CD14-positive monocyte (primary cell): ENCODE measurements at regions not wholly inside any gene's neighbourhood (a gene's known extent, or its start where the extent isn't known, plus 50 kb on each side); places are given as distances from the start of the nearest gene placed in this dataset.

Experiments
- DNase-seq, 3 donors: peaks; one replicate each; pipeline ENCODE4 v3.0.0-alpha.2; 2011 to 2022
- H2AFZ ChIP-seq: 2 replicates; pipeline ENCODE4 v1.6.0; 2012; ENCODE audit warnings: mild to moderate bottlenecking, low read depth, low read length, inconsistent platforms; ENCODE audit not compliant: insufficient read depth, poor library complexity, severe bottlenecking
- H3K27ac ChIP-seq, 2 donors: 1 replicate in 1 of 2; 2 replicates in 1 of 2; pipeline ENCODE4 v1.5.1; 2012 to 2013; ENCODE audit warnings: low read length in 2 of 2, control low read depth in 1 of 2, inconsistent platforms in 1 of 2, low read depth in 1 of 2, mild to moderate bottlenecking in 1 of 2
- H3K27me3 ChIP-seq, 2 donors: one replicate each; pipeline versions ENCODE4 v1.6.0 to v1.6.1; 2011 to 2013; ENCODE audit warnings: low read length in 2 of 2; ENCODE audit not compliant: control insufficient read depth in 2 of 2, insufficient read depth in 2 of 2
- H3K36me3 ChIP-seq, 2 donors: replicated peaks in 1 of 2; 1 replicate in 1 of 2; 2 replicates in 1 of 2; pipeline versions ENCODE4 v1.5.1 to v1.6.1; 2012 to 2013; ENCODE audit warnings: low read length in 2 of 2, control low read depth in 1 of 2, inconsistent platforms in 1 of 2, mild to moderate bottlenecking in 1 of 2; ENCODE audit not compliant: insufficient read depth in 2 of 2, control insufficient read depth in 1 of 2
- H3K4me1 ChIP-seq, 2 donors: 1 replicate in 1 of 2; 2 replicates in 1 of 2; pipeline versions ENCODE4 v1.5.1 to v1.6.1; 2012 to 2013; ENCODE audit warnings: low read length in 2 of 2, control low read depth in 1 of 2, inconsistent platforms in 1 of 2, mild to moderate bottlenecking in 1 of 2, moderate library complexity in 1 of 2; ENCODE audit not compliant: insufficient read depth in 2 of 2, control insufficient read depth in 1 of 2
- H3K4me2 ChIP-seq: replicated peaks from 2 replicates; pipeline ENCODE3; 2012; ENCODE audit warnings: low read length, moderate library complexity, mild to moderate bottlenecking; ENCODE audit not compliant: poor library complexity, severe bottlenecking; ENCODE audit errors: extremely low read depth
- H3K4me3 ChIP-seq, 3 experiments: fragments of 200-600 bp in 1 of 3; sonication (generic) in 1 of 3; replicated peaks in 1 of 3; 1 replicate in 2 of 3; 2 replicates in 1 of 3; pipeline ENCODE4 v1.5.1; 2011 to 2013; ENCODE audit warnings: low read length in 3 of 3, mild to moderate bottlenecking in 3 of 3, control low read depth in 2 of 3, low read depth in 2 of 3, inconsistent platforms in 1 of 3, moderate library complexity in 1 of 3
- H3K79me2 ChIP-seq: 2 replicates; pipeline ENCODE4 v1.6.0; 2012; ENCODE audit warnings: mild to moderate bottlenecking, control low read depth, inconsistent platforms, low read length, moderate library complexity; ENCODE audit not compliant: insufficient read depth
- H3K9ac ChIP-seq: 2 replicates; pipeline ENCODE4 v1.6.0; 2017; ENCODE audit warnings: low read length, mild to moderate bottlenecking; ENCODE audit not compliant: insufficient read depth, poor library complexity, severe bottlenecking
- H3K9me3 ChIP-seq, 2 donors: replicated peaks in 1 of 2; 1 replicate in 1 of 2; 2 replicates in 1 of 2; pipeline versions ENCODE4 v1.5.1 to v1.6.1; 2012 to 2013; ENCODE audit warnings: low read length in 2 of 2, control low read depth in 1 of 2; ENCODE audit not compliant: control insufficient read depth in 1 of 2, insufficient read depth in 1 of 2
- H4K20me1 ChIP-seq: 2 replicates; pipeline ENCODE4 v1.6.0; 2012; ENCODE audit warnings: mild to moderate bottlenecking, low read length, control low read depth, moderate library complexity; ENCODE audit not compliant: insufficient read depth
- H3K27ac Mint-ChIP-seq, 7 donors: one replicate each; pipeline ENCODE4 v1.8.0; 2020; ENCODE audit warnings: mild to moderate bottlenecking in 7 of 7, mixed read lengths in 7 of 7, moderate library complexity in 6 of 7, inconsistent platforms in 2 of 7
- H3K27me3 Mint-ChIP-seq, 3 donors: one replicate each; pipeline ENCODE4 v1.8.0; 2021 to 2022; ENCODE audit warnings: low read depth in 3 of 3, mild to moderate bottlenecking in 3 of 3, mixed read lengths in 3 of 3, moderate library complexity in 3 of 3, inconsistent platforms in 1 of 3
- H3K36me3 Mint-ChIP-seq, 2 donors: one replicate each; pipeline ENCODE4 v1.8.0; 2020; ENCODE audit warnings: mixed read lengths in 2 of 2, inconsistent platforms in 1 of 2, mild to moderate bottlenecking in 1 of 2
- H3K4me1 Mint-ChIP-seq: one replicate; pipeline ENCODE4 v1.8.0; 2020; ENCODE audit warnings: mild to moderate bottlenecking, mixed read lengths
- H3K4me3 Mint-ChIP-seq, 2 donors: one replicate each; pipeline ENCODE4 v1.8.0; 2020; ENCODE audit warnings: mild to moderate bottlenecking in 2 of 2, mixed read lengths in 2 of 2, moderate library complexity in 1 of 2
- H3K9me3 Mint-ChIP-seq, 7 donors: one replicate each; pipeline ENCODE4 v1.8.0; 2020 to 2022; ENCODE audit warnings: mixed read lengths in 7 of 7, mild to moderate bottlenecking in 6 of 7, moderate library complexity in 6 of 7, inconsistent platforms in 2 of 7
- WGBS: methylation state at CpG from one replicate; pipeline ENCODE4 v1.1.5; 2013; ENCODE audit warnings: missing lambda C conversion rate; ENCODE audit not compliant: insufficient coverage; 5-methylcytosine and 5-hydroxymethylcytosine counted together
- intact Hi-C, 2 donors: fragments of 100-400 bp; cut with micrococcal nuclease; formaldehyde crosslinking; loops; one replicate each; pipeline versions ENCODE4 v1.15.0 to v1.15.1; 2023
- TF ChIP-seq, protein P1 (sequence below): fragments of 200-600 bp; IDR thresholded peaks from one replicate; pipeline ENCODE4 v1.8.0; 2022; ENCODE audit warnings: antibody characterized with exemption, mild to moderate bottlenecking

DNA sequence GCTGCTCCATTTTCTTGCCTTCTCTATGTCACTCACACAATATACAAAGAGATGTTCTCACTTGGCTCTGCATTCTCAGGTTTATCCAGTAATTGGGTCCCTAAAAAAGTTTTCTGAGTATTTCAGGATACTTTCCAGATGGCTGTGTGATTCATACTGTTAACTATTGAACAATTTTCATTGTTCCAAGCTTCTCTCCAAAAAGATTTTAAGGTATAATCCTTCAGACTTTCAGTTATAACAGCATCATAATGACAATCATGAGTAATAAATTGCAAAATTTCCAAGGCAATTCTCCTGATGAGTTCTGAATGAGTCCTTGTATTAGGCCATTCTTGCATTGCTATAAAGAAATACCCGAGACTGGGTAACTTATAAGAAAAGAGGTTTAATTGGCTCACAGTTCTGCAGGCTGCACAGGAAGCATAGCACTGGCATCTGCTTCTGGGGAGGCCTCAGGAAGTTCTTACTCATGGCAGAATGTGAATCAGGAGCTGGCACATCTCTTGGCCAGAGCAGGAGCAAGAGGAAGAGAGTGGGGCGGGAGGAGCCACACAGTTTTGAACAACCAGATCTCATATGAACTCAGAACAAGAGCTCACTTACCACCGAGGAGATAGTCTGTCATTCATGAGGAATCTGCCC, 148.1 kb downstream of the SLC16A9 start:
- Histone ChIP-seq H3K4me2 (no peak overlapping the region), H3K27me3 (no peaks in the 10 kb centered on the region), H3K27ac (no peak overlapping the region), H3K4me1 (no peaks in the 10 kb centered on the region), H4K20me1 (no peaks in the 10 kb centered on the region), H3K9ac (no peak overlapping the region), H3K4me3 (no peak overlapping the region), H3K9me3 (no peaks in the 10 kb centered on the region), H3K79me2 (no peaks in the 10 kb centered on the region), H3K36me3 (no peaks in the 10 kb centered on the region), H2AFZ (no peak overlapping the region)
- Mint-ChIP-seq H3K27ac (no peak overlapping the region), H3K36me3 (no peaks in the 10 kb centered on the region), H3K4me1 (no peaks in the 10 kb centered on the region), H3K27me3 (no peaks in the 10 kb centered on the region), H3K9me3 (peaks cover 0 to 11% (median 2%) of the 10 kb centered on the region in 7 donors), H3K4me3 (no peak overlapping the region)
- intact Hi-C loops: no loop called here
- WGBS: 100% methylated on average over 1 of the region's 3 CpGs
- no peak for DNase-seq
- TF ChIP-seq, protein P1, sequence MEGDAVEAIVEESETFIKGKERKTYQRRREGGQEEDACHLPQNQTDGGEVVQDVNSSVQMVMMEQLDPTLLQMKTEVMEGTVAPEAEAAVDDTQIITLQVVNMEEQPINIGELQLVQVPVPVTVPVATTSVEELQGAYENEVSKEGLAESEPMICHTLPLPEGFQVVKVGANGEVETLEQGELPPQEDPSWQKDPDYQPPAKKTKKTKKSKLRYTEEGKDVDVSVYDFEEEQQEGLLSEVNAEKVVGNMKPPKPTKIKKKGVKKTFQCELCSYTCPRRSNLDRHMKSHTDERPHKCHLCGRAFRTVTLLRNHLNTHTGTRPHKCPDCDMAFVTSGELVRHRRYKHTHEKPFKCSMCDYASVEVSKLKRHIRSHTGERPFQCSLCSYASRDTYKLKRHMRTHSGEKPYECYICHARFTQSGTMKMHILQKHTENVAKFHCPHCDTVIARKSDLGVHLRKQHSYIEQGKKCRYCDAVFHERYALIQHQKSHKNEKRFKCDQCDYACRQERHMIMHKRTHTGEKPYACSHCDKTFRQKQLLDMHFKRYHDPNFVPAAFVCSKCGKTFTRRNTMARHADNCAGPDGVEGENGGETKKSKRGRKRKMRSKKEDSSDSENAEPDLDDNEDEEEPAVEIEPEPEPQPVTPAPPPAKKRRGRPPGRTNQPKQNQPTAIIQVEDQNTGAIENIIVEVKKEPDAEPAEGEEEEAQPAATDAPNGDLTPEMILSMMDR: no peak

DNA sequence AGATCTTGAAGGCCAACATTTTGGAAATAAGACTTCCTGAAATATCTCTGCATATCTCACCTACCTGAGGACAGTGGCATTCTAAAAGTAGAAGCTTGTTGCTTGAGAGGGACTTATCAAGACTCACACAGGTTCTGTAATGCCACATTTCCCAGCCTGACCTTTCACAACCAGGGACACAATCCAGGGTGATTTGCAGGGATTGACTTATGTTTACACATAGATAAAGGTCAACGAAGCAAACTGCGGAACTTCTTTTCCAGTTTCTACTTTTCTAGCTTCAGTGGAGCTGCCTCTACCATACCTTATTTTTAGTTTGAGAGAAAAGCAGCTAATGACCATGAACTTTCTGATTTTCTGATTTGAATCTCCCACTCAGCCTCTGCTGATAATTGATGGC, 148.7 kb downstream of the SLC16A9 start:
- intact Hi-C loops: no loop called here

More for the DNA sequence above, 148.7 kb downstream of the SLC16A9 start:
- no peak overlapping the region for H3K4me2 ChIP-seq
- H2AFZ ChIP-seq: no peak overlapping the region
- Mint-ChIP-seq H3K27ac (no peak overlapping the region), H3K36me3 (no peaks in the 10 kb centered on the region), H3K4me1 (no peaks in the 10 kb centered on the region), H3K4me3 (no peak overlapping the region), H3K27me3 (no peaks in the 10 kb centered on the region), H3K9me3 (peaks cover 0 to 9% (median 2%) of the 10 kb centered on the region in 7 donors)
- no peak overlapping the region for H3K4me3 ChIP-seq
- TF ChIP-seq, protein P1: no peak
- H3K27me3 ChIP-seq: no peaks in the 10 kb centered on the region
- no peak overlapping the region for H3K27ac ChIP-seq
- no CpG with 5 or more reads among the region's 2 CpGs for WGBS
- no peaks in the 10 kb centered on the region for H3K36me3 ChIP-seq
- no peak for DNase-seq
- no peaks in the 10 kb centered on the region for H3K9me3 ChIP-seq
- no peaks in the 10 kb centered on the region for H3K4me1 ChIP-seq
- no peaks in the 10 kb centered on the region for H4K20me1 ChIP-seq
- H3K79me2 ChIP-seq: no peaks in the 10 kb centered on the region
- no peak overlapping the region for H3K9ac ChIP-seq
